Spleen (tissue), 11 donors: ENCODE measurements at regions not wholly inside any gene's neighbourhood (a gene's known extent, or its start where the extent isn't known, plus 50 kb on each side); places are given as distances from the start of the nearest gene placed in this dataset.
A peak's percentile ranks its signal among the peaks of the same experiment; 100 is the strongest.

Source experiments
- DNase-seq: peaks from one replicate; pipeline ENCODE4 v3.0.0-alpha.2; 2020
- H3K27ac ChIP-seq, 8 donors: fragments of 200-600 bp; sonication (generic) in 7 of 8; 1 replicate in 4 of 8; 2 replicates in 4 of 8; pipeline versions ENCODE4 v1.5.0 to v1.8.0; 2016 to 2021; ENCODE audit warnings: inconsistent platforms in 4 of 8, mild to moderate bottlenecking in 4 of 8, moderate library complexity in 1 of 8
- H3K27me3 ChIP-seq, 7 donors: fragments of 200-600 bp; sonication (generic) in 6 of 7; replicated peaks in 1 of 7; 1 replicate in 4 of 7; 2 replicates in 3 of 7; pipeline versions ENCODE4 v1.5.0 to v1.8.0; 2016 to 2021; ENCODE audit warnings: inconsistent platforms in 3 of 7, mild to moderate bottlenecking in 1 of 7
- H3K36me3 ChIP-seq, 6 donors: fragments of 200-600 bp; sonication (generic) in 5 of 6; 1 replicate in 4 of 6; 2 replicates in 2 of 6; pipeline versions ENCODE4 v1.5.0 to v1.8.0; 2016 to 2021; ENCODE audit warnings: inconsistent platforms in 2 of 6
- H3K4me1 ChIP-seq, 6 donors: fragments of 200-600 bp; sonication (generic) in 5 of 6; 1 replicate in 3 of 6; 2 replicates in 3 of 6; pipeline versions ENCODE4 v1.5.0 to v1.8.0; 2016 to 2021; ENCODE audit warnings: inconsistent platforms in 3 of 6
- H3K4me3 ChIP-seq, 8 donors: fragments of 200-600 bp; sonication (generic) in 7 of 8; 1 replicate in 4 of 8; 2 replicates in 4 of 8; pipeline versions ENCODE4 v1.5.0 to v1.8.0; 2016 to 2021; ENCODE audit warnings: inconsistent platforms in 4 of 8, mild to moderate bottlenecking in 4 of 8, moderate library complexity in 2 of 8
- H3K9me3 ChIP-seq, 8 donors: fragments of 200-600 bp; sonication (generic) in 7 of 8; 1 replicate in 4 of 8; 2 replicates in 4 of 8; pipeline versions ENCODE4 v1.5.0 to v1.8.0; 2016 to 2021; ENCODE audit warnings: inconsistent platforms in 4 of 8
- POLR2A ChIP-seq, 3 donors: fragments of 450-650 bp; IDR thresholded peaks; one replicate each; pipeline ENCODE4 v1.5.1; 2017; ENCODE audit warnings: antibody characterized with exemption in 3 of 3, mild to moderate bottlenecking in 1 of 3
- POLR2AphosphoS5 ChIP-seq, 3 donors: sonication (generic); formaldehyde crosslinking; IDR thresholded peaks; one replicate each; pipeline ENCODE4 v1.5.1; 2017; ENCODE audit warnings: antibody characterized with exemption in 3 of 3
- WGBS, 5 donors: extraction: QIAGEN DNeasy Blood & Tissue Kit in 3 of 5; methylation state at CpG; one replicate each; pipeline versions ENCODE4 v1.1.5 to v1.1.7; 2013 to 2018; 5-methylcytosine and 5-hydroxymethylcytosine counted together
- intact Hi-C: fragments of 100-400 bp; cut with DNase I; formaldehyde crosslinking; loops from one replicate; pipeline ENCODE4 v1.15.0; 2023; ENCODE audit warnings: low total_unique reads
- TF ChIP-seq, protein P1 (sequence below), 11 experiments: fragments of 200-600 bp in 7 of 11; fragments of 450-650 bp in 4 of 11; sonication (generic) in 4 of 11; IDR thresholded peaks in 8 of 11; conservative IDR thresholded peaks in 3 of 11; 1 replicate in 7 of 11; 2 replicates in 4 of 11; pipeline versions ENCODE4 v1.4.0 to v1.8.0; 2016 to 2021; ENCODE audit warnings: antibody characterized with exemption in 11 of 11, inconsistent platforms in 4 of 11, mild to moderate bottlenecking in 1 of 11
- donor health status: healthy with polysubstance abuse.
- donor health status: DM: no; HTN: no; CAD: no; lungs with moderate emphysema.
- donor health status: DM: no; HTN: no; CAD: no.
- donor health status: Bipolar disorder and iron deficiency.
- donor health status: healthy.
- donor health status: DM: no; HTN: no; CAD: no.
- donor health status: DM: yes; HTN: yes; CAD: no.

DNA sequence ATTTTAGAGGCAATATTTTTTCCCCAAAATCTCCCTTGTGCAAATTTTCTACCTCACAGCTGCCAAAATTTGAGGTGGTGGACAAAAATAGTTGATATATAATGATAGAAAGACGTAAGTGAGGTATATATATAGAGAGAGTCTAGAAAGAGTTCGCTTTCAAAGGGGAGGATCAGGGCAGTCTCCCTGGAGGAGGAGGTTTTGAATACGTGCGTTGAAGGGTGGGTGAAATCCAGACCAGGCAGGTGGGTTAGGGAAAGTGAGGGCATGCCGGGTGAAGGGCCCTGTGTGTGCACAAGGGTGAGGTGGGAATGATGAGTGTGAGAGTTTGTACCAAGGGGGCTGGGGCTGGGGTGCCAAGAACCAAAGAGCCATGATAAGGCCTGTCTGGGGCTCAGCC is 100.2 kb downstream of the CEBPB start:
- no peak for DNase-seq
- intact Hi-C loops, result no loop called here
- H3K36me3 ChIP-seq, result no peaks in the 10 kb centered on the region
- H3K27ac ChIP-seq, result peak overlapping the region in 4 of 8 donors; percentile 78 to 83 (median 82)
- TF ChIP-seq POLR2AphosphoS5 (IDR thresholded peaks at IDR 0.05), result no peak
- TF ChIP-seq, protein P1, sequence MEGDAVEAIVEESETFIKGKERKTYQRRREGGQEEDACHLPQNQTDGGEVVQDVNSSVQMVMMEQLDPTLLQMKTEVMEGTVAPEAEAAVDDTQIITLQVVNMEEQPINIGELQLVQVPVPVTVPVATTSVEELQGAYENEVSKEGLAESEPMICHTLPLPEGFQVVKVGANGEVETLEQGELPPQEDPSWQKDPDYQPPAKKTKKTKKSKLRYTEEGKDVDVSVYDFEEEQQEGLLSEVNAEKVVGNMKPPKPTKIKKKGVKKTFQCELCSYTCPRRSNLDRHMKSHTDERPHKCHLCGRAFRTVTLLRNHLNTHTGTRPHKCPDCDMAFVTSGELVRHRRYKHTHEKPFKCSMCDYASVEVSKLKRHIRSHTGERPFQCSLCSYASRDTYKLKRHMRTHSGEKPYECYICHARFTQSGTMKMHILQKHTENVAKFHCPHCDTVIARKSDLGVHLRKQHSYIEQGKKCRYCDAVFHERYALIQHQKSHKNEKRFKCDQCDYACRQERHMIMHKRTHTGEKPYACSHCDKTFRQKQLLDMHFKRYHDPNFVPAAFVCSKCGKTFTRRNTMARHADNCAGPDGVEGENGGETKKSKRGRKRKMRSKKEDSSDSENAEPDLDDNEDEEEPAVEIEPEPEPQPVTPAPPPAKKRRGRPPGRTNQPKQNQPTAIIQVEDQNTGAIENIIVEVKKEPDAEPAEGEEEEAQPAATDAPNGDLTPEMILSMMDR (IDR thresholded peaks at IDR 0.05 in 8 of 11, conservative IDR thresholded peaks at IDR 0.05 in 3 of 11), result no peak
- TF ChIP-seq POLR2A (IDR thresholded peaks at IDR 0.05), result no peak
- H3K9me3 ChIP-seq, result no peaks in the 10 kb centered on the region
- WGBS, 5 donors, result 83 to 89% (median 87%) methylated on average over 5 of the region's 5 CpGs
- H3K27me3 ChIP-seq, result peaks cover 0 to 20% (median 0%) of the 10 kb centered on the region in 7 donors
- H3K4me3 ChIP-seq, result no peak overlapping the region
- peaks cover 10 to 50% (median 28%) of the 10 kb centered on the region in 6 donors for H3K4me1 ChIP-seq

DNA sequence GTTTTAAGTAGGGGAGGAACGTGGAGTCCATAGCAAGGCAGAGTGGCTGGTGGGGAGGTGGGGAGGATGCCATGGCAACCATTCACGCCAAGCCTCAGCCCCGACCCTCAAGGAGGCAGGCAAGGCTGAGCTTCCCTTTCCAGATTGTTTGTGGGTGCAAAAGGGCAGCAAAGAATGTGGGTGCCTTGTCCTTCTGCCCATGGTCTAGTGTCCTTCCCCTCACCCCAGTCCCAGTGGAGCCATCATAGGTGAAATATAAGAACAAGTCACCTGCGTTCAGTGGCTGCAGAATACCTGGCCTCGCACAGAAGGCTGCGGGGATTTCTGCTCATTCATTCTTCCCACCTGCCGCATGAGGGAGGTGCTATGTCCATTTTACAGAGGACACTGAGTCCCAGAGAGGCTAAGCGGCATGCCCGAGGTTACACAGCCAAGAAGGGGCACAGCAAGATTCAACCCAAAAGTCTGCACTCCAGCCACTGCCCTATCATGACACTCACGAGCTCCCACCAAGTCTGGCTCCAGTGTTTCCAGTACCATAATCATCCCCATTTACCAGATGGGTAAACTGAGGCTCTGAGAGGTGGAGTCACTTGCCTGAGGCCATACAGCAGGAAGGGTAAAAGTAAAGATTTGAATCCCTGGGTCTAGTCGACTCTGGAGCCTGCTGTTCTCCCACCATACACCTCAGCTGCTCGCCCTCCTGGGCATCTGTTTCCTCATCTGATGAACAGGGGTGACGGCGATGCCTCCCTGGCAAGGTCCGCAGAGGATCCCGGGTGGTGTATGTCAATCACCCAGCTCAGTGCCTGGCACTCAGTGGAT is 100.8 kb downstream of the CEBPB start:
- H3K4me1 ChIP-seq, result peaks cover 5 to 50% (median 23%) of the 10 kb centered on the region in 6 donors
- intact Hi-C loops, result no loop called here
- WGBS, 5 donors, result 75 to 87% (median 84%) methylated on average over 16 of the region's 16 CpGs
- no peaks in the 10 kb centered on the region for H3K36me3 ChIP-seq
- TF ChIP-seq POLR2A (IDR thresholded peaks at IDR 0.05) (no peak), POLR2AphosphoS5 (IDR thresholded peaks at IDR 0.05) (no peak)
- TF ChIP-seq, protein P1 (IDR thresholded peaks at IDR 0.05 in 8 of 11, conservative IDR thresholded peaks at IDR 0.05 in 3 of 11), result no peak
- H3K27me3 ChIP-seq, result peaks cover 0 to 20% (median 0%) of the 10 kb centered on the region in 7 donors
- no peaks in the 10 kb centered on the region for H3K9me3 ChIP-seq
- H3K27ac ChIP-seq, result peak overlapping the region in 7 of 8 donors; percentile 60 to 83 (median 78)
- peak; percentile 63 for DNase-seq
- no peak overlapping the region for H3K4me3 ChIP-seq

DNA sequence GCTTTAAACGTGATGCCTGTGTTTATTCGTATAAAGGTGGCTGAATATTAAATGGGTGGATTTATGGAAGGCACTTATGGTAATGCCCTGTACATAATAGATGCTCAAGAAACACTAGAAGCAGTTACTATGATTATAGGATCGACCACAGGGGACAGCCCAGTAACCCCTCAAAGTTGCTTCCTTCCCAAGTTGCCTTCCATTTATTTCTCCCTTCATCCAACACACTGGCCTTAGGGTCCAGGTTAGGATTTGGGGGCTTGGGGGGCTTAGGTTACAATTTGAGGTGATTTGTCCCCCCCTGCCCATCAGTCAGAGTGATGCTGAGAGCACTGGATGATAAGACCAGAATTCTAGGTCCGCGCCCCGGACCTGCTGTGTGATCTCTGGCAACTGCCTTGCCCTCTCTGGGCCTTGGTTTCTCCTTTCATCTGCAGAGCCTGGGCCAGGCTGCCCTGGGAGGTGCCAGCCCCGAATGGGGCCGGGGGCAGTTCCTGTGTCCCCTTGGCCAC is 101.5 kb downstream of the CEBPB start:
- H3K27ac ChIP-seq, result peak overlapping the region in 7 of 8 donors; percentile 60 to 83 (median 78)
- TF ChIP-seq POLR2A (IDR thresholded peaks at IDR 0.05) (no peak), POLR2AphosphoS5 (IDR thresholded peaks at IDR 0.05) (no peak)
- TF ChIP-seq, protein P1 (IDR thresholded peaks at IDR 0.05 in 8 of 11, conservative IDR thresholded peaks at IDR 0.05 in 3 of 11), result no peak
- H3K4me1 ChIP-seq, result peaks cover 5 to 52% (median 26%) of the 10 kb centered on the region in 6 donors
- no peaks in the 10 kb centered on the region for H3K36me3 ChIP-seq
- DNase-seq, result no peak
- H3K27me3 ChIP-seq, result peaks cover 0 to 20% (median 0%) of the 10 kb centered on the region in 7 donors
- intact Hi-C loops, result no loop called here
- H3K4me3 ChIP-seq, result no peak overlapping the region
- WGBS, 5 donors, result 55 to 68% (median 61%) methylated on average over 7 to 8 of the region's 8 CpGs
- no peaks in the 10 kb centered on the region for H3K9me3 ChIP-seq
